DND-41 (cell line): ENCODE measurements at regions not wholly inside any gene's neighbourhood (a gene's known extent, or its start where the extent isn't known, plus 50 kb on each side); places are given as distances from the start of the nearest gene placed in this dataset.

Source experiments
- ATAC-seq: fragments of 200-7000 bp; cut with Tn5 transposase; 3 replicates; pipeline ENCODE4 v1.9.1; 2021; ENCODE audit warnings: low read depth; ENCODE audit not compliant: insufficient read depth
- DNase-seq: peaks from one replicate; pipeline ENCODE4 v3.0.0-alpha.2; 2020
- H2AFZ ChIP-seq: 2 replicates; pipeline ENCODE4 v1.6.0; 2012; ENCODE audit warnings: low read depth, low read length
- H3K27ac ChIP-seq: 2 replicates; pipeline ENCODE4 v1.5.1; 2012; ENCODE audit warnings: low read length, inconsistent platforms
- H3K27me3 ChIP-seq: fragments of 200-600 bp; sonication (generic); 2 replicates; pipeline ENCODE4 v1.6.0; 2012; ENCODE audit warnings: low read length, mild to moderate bottlenecking, inconsistent platforms; ENCODE audit not compliant: insufficient read depth, poor library complexity
- H3K36me3 ChIP-seq: 2 replicates; pipeline ENCODE4 v1.5.1; 2012; ENCODE audit warnings: low read length, inconsistent platforms; ENCODE audit not compliant: insufficient read depth
- H3K4me1 ChIP-seq: 2 replicates; pipeline ENCODE4 v1.5.1; 2012; ENCODE audit warnings: mild to moderate bottlenecking, low read length; ENCODE audit not compliant: insufficient read depth
- H3K4me2 ChIP-seq: 2 replicates; pipeline ENCODE4 v1.6.0; 2012; ENCODE audit warnings: mild to moderate bottlenecking, moderate library complexity, low read length, inconsistent platforms; ENCODE audit not compliant: insufficient read depth
- H3K4me3 ChIP-seq, 2 experiments: fragments of 200-600 bp in 1 of 2; shearing (Covaris generic) in 1 of 2; 2 replicates each; pipeline ENCODE4 v1.5.1; 2012 to 2016; ENCODE audit warnings: inconsistent platforms in 2 of 2, low read length in 2 of 2, mild to moderate bottlenecking in 2 of 2, low read depth in 1 of 2, moderate library complexity in 1 of 2
- H3K79me2 ChIP-seq: 2 replicates; pipeline ENCODE4 v1.6.0; 2012; ENCODE audit warnings: low read length, inconsistent platforms; ENCODE audit not compliant: insufficient read depth
- H3K9ac ChIP-seq: 2 replicates; pipeline ENCODE4 v1.6.0; 2012; ENCODE audit warnings: low read depth, mild to moderate bottlenecking, inconsistent platforms, low read length, moderate library complexity
- H3K9me3 ChIP-seq: 2 replicates; pipeline ENCODE4 v1.5.1; 2012; ENCODE audit warnings: low read length, moderate library complexity, mild to moderate bottlenecking, inconsistent platforms; ENCODE audit not compliant: insufficient read depth, severe bottlenecking
- H4K20me1 ChIP-seq: 2 replicates; pipeline ENCODE4 v1.6.0; 2012; ENCODE audit warnings: low read length; ENCODE audit not compliant: insufficient read depth
- EZH2 ChIP-seq: IDR thresholded peaks from 3 replicates; pipeline ENCODE4 v1.6.1; 2012; ENCODE audit warnings: borderline replicate concordance, low read depth, mild to moderate bottlenecking, moderate library complexity, low read length, inconsistent platforms; ENCODE audit not compliant: severe bottlenecking
- TF ChIP-seq, protein P1 (sequence below): IDR thresholded peaks from 2 replicates; pipeline ENCODE4 v1.5.1; 2012; ENCODE audit warnings: borderline replicate concordance, low read length, moderate library complexity, mild to moderate bottlenecking; ENCODE audit not compliant: poor library complexity, severe bottlenecking; ENCODE audit errors: extremely low read depth

DNA sequence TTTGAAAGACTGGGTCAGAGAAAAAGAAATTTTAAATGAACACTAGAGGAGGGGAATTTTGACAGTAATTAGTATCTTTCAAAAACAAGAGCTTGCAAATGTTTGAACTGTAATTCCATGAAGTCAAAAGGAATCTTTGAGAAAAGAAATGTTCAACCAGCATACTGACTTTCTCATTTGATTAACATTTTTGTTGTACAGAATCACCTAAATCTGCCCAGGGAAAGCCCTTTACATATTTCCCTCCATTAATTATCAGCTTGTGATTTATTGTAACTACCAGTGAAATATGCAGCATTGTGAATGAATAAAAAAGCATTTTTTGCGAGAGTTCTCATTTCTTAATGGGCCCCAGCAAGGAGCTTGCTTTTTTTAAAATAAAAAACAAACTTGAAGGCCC lies 61.2 kb upstream of the CCDC91 start:
- Histone ChIP-seq H3K4me3 (no peak overlapping the region), H3K9ac (no peak overlapping the region), H3K27ac (no peak overlapping the region), H3K27me3 (no peaks in the 10 kb centered on the region), H2AFZ (no peak overlapping the region), H3K9me3 (no peaks in the 10 kb centered on the region), H3K79me2 (no peaks in the 10 kb centered on the region), H3K4me2 (no peak overlapping the region), H3K4me1 (no peaks in the 10 kb centered on the region), H4K20me1 (no peaks in the 10 kb centered on the region), H3K36me3 (no peaks in the 10 kb centered on the region)
- TF ChIP-seq, protein P1, sequence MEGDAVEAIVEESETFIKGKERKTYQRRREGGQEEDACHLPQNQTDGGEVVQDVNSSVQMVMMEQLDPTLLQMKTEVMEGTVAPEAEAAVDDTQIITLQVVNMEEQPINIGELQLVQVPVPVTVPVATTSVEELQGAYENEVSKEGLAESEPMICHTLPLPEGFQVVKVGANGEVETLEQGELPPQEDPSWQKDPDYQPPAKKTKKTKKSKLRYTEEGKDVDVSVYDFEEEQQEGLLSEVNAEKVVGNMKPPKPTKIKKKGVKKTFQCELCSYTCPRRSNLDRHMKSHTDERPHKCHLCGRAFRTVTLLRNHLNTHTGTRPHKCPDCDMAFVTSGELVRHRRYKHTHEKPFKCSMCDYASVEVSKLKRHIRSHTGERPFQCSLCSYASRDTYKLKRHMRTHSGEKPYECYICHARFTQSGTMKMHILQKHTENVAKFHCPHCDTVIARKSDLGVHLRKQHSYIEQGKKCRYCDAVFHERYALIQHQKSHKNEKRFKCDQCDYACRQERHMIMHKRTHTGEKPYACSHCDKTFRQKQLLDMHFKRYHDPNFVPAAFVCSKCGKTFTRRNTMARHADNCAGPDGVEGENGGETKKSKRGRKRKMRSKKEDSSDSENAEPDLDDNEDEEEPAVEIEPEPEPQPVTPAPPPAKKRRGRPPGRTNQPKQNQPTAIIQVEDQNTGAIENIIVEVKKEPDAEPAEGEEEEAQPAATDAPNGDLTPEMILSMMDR, result no peak
- no peak for TF ChIP-seq EZH2
- DNase-seq (no peak), ATAC-seq (no peak)

DNA sequence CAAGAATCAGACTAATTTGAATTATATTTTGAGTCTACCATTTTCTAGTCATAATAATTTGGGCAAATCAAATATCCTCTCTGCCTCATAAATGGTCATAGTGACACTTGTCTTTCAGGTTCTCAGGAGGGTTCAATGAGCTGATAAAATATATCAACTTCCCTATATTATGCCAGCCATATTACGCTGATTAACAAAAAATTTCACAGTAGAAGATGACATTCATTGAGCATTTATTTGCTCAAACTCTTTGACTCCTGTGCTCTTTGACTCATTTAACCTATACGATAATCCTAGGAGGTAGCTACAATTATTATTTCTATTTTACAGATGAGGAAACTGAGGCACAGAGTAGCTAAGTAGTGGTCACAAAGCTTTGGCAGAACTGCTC lies 60.0 kb upstream of the CCDC91 start:
- no peak overlapping the region for H3K27ac ChIP-seq
- DNase-seq, result no peak
- no peak overlapping the region for H3K4me3 ChIP-seq
- no peaks in the 10 kb centered on the region for H3K9me3 ChIP-seq
- no peaks in the 10 kb centered on the region for H4K20me1 ChIP-seq
- H3K79me2 ChIP-seq, result no peaks in the 10 kb centered on the region
- no peaks in the 10 kb centered on the region for H3K36me3 ChIP-seq
- no peak for ATAC-seq
- no peaks in the 10 kb centered on the region for H3K4me1 ChIP-seq
- TF ChIP-seq, protein P1, result no peak
- no peak for TF ChIP-seq EZH2
- H3K9ac ChIP-seq, result no peak overlapping the region
- H2AFZ ChIP-seq, result no peak overlapping the region
- no peaks in the 10 kb centered on the region for H3K27me3 ChIP-seq
- no peak overlapping the region for H3K4me2 ChIP-seq

DNA sequence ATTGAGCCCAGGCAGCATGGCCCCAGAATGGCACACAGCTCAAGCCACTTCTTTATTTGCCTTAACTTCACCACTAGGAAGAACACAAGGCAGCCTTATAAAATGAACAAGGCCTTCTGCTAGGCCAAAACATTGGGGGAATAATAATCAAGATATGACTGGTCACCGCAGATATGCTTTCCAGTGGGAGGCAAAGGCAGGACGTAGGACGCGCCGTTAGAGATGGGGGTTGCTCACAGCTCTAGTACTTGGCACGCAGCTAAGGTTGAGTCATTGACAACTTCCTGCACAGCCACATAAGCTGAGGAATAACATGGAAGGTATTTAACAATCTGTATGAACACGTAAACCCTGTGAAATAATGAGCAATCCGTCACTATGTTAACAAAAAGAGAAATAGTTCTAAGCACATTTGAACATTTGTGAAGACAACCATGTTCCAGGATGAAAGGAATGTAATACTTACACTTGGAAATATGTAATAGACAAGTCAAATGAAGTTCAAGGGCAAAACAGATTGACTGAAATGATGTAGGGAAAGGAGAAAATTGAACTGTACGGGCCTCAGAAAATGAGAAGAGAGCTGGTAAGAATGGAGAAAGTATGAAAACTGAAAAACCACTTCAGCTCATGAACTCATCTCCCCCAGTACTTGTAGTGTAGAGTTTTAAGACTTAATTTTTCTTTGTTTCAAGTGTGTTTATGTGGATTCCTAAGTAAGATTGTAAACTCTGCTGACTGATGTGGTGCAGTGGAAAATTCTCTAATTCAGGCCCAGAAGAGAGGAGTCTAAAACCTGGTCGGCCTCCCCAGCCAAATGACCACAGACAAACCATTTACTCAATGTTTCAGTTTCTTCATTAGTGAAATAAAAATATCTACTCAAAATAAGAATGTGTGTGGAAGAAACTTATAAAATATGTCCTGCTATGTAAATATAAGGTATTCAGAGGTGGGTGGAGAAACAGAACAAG lies 59.3 kb upstream of the CCDC91 start:
- Histone ChIP-seq H3K27ac (no peak overlapping the region), H3K27me3 (no peaks in the 10 kb centered on the region), H3K9me3 (no peaks in the 10 kb centered on the region), H4K20me1 (no peaks in the 10 kb centered on the region), H2AFZ (no peak overlapping the region), H3K79me2 (no peaks in the 10 kb centered on the region), H3K4me1 (no peaks in the 10 kb centered on the region), H3K36me3 (no peaks in the 10 kb centered on the region), H3K4me3 (no peak overlapping the region), H3K9ac (no peak overlapping the region), H3K4me2 (no peak overlapping the region)
- ATAC-seq (no peak), DNase-seq (no peak)
- TF ChIP-seq EZH2, result no peak
- TF ChIP-seq, protein P1, result no peak

DNA sequence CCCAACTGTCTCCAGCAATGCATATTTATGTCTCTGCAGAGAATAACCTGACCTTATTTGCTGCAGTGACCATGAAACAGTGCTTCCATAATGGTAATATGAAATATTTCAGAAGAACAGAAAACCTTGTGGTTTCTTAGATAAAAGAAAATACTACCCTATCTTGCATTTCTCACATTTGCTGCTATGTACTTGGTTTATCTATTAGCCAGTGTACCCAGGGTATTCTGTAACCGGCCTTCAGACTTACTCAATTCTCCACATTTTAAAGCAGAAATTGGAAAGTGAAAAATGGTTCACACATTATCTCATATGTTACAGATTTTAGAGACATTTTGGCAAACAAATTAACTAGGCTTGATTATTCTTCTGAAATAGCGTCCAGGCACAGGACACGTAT lies 57.9 kb upstream of the CCDC91 start:
- no peaks in the 10 kb centered on the region for H4K20me1 ChIP-seq
- no peaks in the 10 kb centered on the region for H3K27me3 ChIP-seq
- TF ChIP-seq EZH2, result no peak
- TF ChIP-seq, protein P1, result no peak
- no peak overlapping the region for H3K27ac ChIP-seq
- no peaks in the 10 kb centered on the region for H3K4me1 ChIP-seq
- H3K4me2 ChIP-seq, result no peak overlapping the region
- ATAC-seq, result no peak
- H3K36me3 ChIP-seq, result no peaks in the 10 kb centered on the region
- no peak for DNase-seq
- H3K9ac ChIP-seq, result no peak overlapping the region
- H3K9me3 ChIP-seq, result no peaks in the 10 kb centered on the region
- no peak overlapping the region for H3K4me3 ChIP-seq
- no peaks in the 10 kb centered on the region for H3K79me2 ChIP-seq
- H2AFZ ChIP-seq, result no peak overlapping the region
